ENCODE measurements at regions not wholly inside any gene's neighbourhood (a gene's known extent, or its start where the extent isn't known, plus 50 kb on each side); places are given as distances from the start of the nearest gene placed in this dataset.
"Not testable (repeated sequence)": the region's sequence is repeated elsewhere in the genome, so short reads cannot be mapped to it uniquely, and the experiment has no call there.

DNA sequence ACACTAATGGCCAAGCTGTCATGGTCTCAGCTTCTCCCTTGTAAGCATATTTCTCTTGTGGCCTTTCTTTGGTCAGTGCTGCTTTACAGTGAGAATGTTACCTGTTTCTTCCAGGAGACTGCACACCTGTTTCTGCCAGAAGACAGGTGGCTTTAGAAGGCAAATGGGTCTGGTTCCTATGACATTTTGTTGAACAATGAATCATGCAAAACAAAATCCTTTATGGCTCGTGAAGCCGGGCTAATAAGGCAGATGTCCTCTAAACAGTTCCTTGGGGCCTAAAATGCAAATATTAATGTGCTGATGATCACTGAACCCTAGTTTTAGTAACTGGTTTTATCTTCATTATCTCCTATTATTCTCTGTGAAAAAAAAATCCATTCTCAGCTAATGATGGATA is 927.6 kb downstream of the GALC start:
- FAIRE-seq (no peak), DNase-seq (ENCODE audit: low spot score) (no peak)

DNA sequence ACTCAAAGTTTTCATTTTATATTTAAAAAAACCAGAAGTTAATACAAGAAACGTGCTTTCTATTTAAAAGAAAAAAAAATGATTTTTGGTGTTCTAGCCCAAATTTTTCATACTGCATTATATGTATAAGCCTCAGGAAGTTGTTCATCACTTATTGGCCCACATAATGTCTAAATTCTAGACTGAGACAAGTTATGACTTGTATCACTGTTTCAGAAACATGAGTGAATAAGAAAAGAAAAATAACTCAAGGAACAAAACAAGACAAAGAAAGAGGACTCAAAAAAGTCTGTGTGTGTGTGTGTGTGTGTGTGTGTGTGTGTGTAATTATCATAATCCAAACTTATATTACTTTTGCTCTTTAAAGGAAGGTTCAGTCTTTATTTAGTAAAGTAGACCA is 929.8 kb downstream of the GALC start:
- DNase-seq (ENCODE audit: low spot score) (no peak), FAIRE-seq (no peak)

DNA sequence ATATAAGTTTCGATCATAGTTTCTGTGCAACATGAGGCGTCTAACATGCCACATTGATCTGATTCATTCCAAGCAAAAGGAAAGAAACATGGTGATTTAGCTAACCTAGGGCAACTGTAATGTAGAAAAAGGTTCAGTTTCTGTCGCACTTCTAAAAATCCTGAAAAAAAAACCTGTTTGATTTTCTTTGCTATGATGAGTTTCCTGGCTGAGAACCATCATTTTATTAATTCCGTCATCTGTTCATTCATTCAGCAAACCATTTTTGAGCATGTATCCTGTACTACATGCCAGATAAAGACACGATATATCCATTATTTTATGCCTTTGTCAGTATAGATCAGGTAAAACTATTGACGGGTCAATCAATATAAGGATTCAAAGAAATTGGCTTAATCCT is 932.6 kb downstream of the GALC start:
- no peak for FAIRE-seq

DNA sequence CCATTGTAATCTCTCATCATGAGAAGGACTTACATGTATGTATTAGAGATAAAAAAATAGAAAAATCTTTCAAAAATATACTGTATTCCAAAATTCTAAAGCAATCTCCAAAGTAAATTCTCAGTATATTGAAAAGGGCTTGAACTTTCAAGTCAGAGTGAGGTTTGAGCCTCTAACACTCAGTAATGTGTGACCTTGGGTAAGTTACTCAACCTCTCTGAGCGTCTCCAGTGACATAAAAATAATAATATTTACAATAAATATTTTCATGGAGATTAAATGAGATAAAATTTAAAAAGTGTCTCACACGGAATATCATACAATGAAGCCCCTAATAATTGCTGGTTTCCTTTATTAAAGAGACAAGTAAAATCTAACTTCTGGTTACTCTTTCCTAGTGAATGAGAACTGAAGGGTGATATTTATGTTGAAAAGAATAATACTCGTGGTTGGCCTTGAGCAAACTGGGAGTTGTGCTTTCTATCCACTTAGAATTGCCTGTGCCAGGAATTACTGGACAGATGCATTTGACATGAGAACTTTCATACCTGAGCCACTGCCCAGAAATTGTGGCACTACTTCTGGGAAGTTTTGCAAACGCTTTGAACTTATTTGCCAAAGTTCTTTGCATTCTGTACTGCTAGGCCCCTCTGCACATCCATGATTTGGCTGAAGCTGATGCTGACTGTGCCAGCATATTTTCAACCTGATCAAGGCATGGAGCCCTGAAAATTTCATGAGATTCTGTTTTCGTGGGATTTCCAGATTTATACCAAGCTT is 933.7 kb downstream of the GALC start:
- FAIRE-seq = no peak
- DNase-seq (ENCODE audit: low spot score) = no peak

More for the DNA sequence above, 932.6 kb downstream of the GALC start:
- no peak for DNase-seq (ENCODE audit: low spot score)

DNA sequence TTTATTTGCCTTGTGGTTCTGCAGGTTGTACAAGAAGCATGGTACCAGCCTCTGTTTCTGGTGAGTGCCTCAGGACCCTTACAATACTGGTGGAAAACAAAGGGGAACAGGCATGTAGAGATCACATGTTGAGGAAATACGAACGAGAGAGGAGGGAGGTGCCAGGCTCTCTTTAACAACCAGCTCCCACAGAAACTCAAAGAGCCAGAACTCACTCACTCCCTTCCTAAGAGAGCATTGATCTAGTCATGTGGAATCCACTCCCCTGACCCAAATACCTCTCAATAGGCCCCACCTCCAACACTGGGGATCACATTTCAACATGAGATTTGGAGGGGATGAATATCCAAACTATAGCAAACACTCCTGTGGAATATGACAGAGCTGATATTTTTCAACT is 938.0 kb downstream of the GALC start:
- no peak for DNase-seq (ENCODE audit: low spot score)
- no peak for FAIRE-seq

DNA sequence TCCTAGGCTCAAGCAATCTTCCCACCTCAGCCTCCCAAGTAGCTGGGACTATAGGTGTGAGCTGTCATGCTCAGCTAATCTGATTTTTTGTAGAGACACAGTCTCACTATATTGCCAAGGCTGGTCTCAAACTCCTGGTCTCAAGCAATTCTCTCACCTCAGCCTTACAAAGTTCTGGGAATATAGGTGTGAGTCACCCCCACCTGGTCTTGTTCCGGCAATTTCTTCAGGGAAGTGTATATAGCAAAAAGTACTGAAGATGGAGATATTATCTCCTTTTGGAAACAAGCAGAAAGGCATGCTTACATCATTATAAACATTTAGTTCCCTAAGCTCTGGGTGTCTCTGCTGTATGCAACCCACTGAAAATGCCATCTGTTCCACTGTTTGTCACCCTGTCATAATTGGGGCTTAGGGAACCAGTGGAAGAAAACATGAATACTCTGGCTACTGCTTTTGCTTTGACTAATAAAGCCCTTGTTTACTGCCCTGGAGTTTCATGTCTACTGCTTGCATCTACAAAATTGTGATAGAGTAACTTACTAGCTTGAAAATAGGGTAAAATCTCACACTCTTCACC is 940.2 kb downstream of the GALC start:
- FAIRE-seq (no peak), DNase-seq (ENCODE audit: low spot score) (no peak)

DNA sequence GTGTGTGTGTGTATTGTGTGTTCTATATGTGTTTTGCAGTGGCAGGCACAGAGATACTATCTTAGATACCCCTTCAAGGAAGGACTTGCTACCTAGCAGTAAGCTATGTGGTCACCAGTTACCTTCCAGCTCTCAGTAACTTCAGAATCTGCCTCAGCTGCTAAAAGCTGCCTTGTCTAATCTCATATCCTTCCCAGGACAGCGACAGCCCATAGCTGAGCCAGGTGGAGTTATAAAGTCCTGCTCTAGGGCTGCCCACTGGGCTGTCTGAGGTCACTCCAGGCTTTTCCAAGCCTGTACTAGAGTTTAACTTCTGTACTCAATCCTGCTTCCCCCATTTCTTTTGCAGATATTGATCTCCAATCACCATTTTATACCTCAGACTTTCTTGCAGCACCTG is 942.6 kb downstream of the GALC start:
- DNase-seq (ENCODE audit: low spot score) = no peak

DNA sequence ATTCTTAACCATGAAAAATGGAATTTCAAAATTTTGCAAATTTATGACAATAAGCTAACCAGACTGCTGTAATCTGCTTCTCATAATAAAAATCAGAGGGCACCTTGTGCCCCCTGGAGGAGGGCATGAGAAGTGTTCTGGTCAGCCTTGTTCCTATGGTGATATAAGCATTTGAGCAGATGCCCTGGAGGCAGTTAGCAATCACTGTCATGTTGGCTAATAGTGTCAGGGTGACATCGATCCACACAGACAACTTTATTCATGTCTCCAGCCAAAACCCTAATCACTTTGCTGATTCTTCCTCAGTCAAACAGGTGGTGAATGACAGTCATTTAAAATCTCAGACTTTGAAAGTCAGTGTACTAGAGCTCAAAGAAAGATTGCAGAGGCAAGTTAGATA is 943.0 kb downstream of the GALC start:
- FAIRE-seq (no peak), DNase-seq (ENCODE audit: low spot score) (no peak)

More for the DNA sequence above, 942.6 kb downstream of the GALC start:
- no peak for FAIRE-seq

DNA sequence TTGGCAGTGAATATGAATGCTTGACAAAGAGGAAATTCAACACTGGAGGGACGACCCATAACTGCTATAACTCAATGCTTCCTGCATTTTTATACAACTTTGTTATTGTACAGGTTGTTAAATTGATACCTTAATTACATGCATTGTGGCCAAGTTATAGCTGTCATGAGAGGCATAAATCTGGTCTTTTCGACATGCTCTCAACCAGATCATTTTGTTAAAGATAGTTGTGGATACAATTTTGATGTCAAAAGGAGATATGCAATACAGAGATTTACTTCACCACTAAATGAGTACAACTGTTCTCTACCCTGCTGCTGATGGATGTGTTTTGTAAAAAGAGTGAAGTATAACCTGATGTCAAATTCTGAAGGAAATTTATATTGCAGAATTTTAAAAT is 946.0 kb downstream of the GALC start:
- DNase-seq (ENCODE audit: low spot score) (no peak), FAIRE-seq (no peak)

DNA sequence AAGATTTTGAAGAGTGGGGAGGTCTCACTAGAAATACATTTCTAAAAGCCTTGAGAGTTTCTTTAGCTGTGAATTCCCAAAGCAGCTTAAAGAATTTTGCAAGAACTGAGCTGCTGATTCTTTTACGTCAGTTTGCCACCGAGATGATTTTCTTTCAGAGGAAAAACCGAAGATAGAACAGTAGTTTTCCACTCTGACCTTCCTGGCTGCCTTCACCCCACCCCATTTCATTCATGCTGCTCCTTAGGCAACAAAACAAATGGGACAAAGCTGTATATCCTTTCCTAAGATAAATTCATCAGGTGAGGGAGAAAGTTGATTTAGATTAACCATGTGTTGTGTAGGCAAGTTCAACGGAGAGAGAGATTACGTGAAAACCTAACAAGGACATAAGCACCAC is 947.0 kb downstream of the GALC start:
- no peak for DNase-seq (ENCODE audit: low spot score)
- no peak for FAIRE-seq

DNA sequence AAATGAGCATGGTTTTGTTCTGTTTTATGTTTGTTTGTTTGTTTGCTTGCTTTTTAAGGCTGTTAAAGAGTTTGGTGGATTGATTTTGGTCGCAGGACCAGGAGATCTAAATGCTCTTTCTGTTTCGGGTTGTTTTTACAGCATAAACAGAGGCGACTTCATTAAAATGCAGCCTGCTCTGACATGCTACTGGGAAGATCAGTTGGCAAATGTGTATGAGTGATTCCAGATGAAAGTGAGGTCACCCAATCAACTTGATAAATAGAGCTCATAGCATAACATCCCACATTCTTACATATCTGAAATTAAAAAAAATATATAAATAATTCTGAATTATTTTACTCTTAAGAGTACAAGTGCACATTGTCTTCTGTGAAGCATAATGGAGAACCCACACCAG is 947.7 kb downstream of the GALC start:
- DNase-seq (ENCODE audit: low spot score) (no peak), FAIRE-seq (no peak)

DNA sequence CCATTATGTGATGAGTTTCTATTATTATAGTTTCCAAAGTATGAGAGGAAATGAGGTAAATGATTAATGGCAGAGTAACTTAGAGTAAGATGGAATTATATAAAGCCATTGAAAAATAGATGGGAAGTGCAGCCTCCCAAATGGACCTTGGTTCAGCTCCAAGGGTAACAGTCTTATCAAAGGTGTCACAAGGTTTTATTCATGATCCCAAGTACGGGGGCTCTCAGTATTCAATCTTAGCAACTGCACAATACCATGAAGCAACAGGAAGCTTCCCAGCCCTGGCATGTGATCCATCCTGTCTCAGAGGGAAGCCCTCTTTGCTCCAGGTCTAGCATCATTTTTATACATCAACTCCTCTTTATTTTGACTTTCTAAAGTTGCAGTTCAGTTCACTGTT is 948.2 kb downstream of the GALC start:
- FAIRE-seq = no peak
- DNase-seq (ENCODE audit: low spot score) = no peak

DNA sequence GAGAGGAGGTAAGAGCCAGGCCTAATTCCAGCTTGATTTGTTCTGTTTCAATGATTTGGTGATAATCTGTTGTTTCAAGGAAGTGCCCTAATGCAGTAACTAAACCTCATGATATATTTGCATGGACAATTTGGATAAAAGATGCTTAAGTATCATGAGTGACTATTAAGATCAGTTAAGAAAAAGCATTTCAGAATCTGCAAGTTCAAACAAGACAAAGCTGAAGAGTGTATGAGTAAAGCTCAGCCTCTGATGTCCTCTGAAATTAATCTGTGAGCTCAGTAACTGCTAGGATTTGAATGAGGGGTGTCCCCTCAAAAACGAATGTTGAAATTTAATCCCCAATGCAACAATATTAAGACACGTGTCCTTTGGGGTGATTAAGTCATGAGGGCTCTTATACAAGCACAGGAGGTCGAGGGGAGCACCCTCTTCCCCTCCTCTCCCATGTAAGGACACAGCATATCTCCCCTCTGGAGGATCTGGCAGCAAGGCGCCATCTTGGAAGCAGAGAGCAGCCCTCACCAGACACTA is 949.2 kb downstream of the GALC start:
- no peak for FAIRE-seq
- DNase-seq (ENCODE audit: low spot score) = no peak

DNA sequence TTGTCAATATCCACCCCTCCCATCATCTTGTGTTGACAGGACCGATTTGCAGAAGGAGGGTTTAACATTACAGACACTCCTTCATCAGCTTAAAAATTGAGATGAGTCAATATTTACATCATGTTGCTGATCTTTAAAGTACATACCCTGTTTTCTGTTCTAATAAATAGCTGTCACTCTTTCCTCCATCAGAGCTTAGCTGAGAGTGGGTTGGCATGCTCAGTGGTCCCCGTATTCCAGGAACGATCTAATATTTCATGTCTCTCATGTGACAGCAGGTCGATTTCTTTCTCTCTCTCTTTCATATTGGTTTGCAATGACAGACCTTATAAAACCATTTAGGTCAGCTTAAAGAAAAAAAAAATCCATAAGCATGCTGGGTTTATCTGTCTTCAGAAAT is 950.6 kb downstream of the GALC start:
- no peak for DNase-seq (ENCODE audit: low spot score)
- no peak for FAIRE-seq

DNA sequence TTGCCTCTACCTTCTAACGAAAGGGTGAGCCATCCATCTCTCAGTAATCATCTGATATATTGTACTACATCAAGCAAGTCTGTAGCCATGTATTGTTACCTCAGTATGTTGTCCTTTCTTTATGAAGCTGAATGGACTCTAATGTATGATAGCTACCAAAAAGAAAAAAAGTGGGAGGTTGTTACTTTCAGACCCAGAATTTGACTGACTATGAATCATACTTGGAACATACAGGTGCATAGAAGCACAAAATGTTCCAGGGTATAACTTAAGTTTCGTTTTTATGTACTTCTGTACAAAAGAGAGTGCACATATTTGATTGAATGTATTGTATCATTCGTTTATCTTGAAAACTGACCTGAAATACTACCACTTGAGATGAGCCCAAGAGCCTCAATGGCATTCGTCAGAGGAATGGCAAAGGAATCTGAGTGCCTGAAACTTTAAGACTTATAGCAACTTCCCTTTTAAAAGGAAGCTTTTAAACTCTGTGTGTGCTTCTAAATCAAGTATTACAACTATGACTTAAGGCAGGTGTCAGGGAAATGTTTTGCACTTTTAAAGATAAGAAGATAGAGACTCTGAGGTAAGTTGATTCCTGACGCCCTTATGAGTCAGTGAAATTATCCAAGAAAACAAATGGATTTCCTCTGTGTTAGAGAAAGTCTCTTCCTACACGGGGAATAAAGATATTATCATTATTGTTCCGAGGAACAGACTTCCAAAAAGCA is 951.5 kb downstream of the GALC start:
- DNase-seq (ENCODE audit: low spot score) (no peak), FAIRE-seq (no peak)

DNA sequence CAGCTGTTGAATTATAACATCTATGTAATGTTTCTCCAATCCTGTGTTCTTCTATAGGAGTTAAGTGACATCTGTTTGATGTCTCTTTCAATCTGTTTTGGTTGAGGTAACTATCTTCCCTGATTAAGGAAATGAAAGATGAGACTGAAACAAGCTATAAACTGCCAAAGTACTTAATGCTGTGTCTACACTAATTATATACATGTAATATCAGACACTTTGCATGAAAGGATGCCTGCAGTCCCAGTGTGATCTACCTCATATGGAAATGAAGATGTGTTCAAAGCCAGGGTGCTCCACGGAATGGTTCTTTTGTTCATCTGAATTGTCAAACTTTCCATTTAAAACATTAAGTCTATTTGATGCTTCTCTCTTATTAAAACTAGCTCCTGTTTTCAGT is 958.3 kb downstream of the GALC start:
- FAIRE-seq (no peak), DNase-seq (ENCODE audit: low spot score) (no peak)

DNA sequence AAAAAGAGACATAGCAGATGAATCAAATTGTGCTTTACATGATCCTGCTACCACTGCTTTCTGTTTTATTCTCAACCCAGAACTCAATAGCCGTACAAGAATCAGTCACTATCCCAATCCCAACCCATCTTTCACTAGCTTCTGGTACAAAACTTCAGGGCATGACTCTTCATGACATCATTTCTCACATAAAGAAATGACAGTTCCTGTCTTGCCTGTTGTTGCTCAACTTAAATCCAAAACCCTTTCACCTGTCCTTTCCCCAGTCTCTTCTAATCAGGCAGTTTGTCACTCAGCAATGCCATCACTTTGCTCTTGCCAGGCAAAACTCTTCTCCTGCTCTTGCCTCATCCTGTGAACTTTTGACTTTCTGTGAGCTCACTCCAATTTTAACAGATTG is 962.8 kb downstream of the GALC start:
- FAIRE-seq (no peak), DNase-seq (ENCODE audit: low spot score) (no peak)

DNA sequence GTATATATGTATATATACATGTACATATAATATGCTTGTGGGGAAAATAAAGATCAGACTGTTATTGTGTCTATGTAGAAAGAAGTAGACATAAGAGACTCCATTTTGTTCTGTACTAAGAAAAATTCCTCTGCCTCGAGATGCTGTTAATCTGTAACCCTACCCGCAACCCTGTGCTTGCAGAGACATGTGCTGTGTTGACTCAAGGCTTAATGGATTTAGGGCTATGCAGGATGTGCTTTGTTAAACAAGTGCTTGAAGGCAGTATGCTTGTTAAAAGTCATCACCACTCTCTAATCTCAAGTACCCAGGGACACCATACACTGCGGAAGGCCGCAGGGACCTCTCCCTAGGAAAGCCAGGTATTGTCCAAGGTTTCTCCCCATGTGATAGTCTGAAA is 972.9 kb downstream of the GALC start:
- not testable (repeated sequence) for FAIRE-seq; DNase-seq (ENCODE audit: low spot score)

DNA sequence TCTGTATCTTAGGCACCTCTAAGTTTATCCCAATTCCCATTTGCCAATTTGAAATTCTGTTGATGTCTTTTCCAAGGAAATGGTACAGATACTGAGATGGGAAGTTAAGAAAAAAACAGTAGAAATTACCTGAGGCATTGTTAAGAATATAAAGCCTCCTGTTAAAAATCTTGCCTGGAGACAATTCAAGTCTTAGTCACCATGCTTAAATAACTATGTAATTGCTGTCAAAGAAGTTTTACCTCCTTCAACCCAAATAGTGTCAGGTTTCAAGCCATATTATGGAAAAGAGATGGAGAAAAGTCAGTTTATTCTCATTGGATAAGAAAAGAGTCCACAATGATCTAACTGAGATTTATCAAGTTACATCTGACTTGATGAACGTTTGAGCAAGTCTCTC is 974.7 kb downstream of the GALC start:
- DNase-seq (ENCODE audit: low spot score) (no peak), FAIRE-seq (no peak)

DNA sequence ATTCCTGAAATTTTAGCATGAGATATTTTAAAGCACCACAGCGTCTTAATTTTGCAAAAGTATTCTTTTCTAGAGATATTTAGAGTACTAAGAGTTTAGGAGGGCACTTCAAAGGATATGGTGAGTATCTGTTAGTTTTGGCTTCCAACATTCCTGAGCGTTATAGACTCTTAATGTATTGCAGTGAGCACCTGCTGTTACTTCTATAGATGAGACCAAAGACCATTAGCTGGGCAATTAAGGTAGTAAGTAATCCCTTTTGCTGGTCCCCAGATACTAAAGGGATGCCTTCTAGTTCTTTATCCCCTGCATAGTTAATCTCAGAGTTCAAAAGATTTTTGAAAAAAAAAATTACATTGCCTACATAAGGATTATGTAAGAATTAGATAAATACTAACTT is 975.6 kb downstream of the GALC start:
- DNase-seq (ENCODE audit: low spot score) = no peak
- no peak for FAIRE-seq

DNA sequence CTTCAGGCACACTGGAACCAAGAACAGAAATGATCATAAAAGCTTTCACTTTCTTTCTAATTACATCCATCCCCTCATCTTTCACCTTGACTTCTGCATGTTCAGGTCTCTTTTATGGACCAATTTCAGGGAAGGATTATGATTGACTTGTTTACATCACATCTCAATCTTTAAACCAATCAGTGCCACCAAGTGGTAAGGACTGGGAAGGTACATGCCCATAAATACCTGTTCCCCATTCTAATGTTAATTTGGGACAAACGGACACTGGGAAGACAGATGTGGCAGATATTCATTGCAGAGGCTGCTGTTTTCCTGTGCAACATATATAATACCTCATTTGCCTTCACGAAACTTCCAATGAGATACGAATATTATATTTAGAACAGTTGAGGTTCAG is 978.1 kb downstream of the GALC start:
- no peak for DNase-seq (ENCODE audit: low spot score)
- FAIRE-seq = no peak

DNA sequence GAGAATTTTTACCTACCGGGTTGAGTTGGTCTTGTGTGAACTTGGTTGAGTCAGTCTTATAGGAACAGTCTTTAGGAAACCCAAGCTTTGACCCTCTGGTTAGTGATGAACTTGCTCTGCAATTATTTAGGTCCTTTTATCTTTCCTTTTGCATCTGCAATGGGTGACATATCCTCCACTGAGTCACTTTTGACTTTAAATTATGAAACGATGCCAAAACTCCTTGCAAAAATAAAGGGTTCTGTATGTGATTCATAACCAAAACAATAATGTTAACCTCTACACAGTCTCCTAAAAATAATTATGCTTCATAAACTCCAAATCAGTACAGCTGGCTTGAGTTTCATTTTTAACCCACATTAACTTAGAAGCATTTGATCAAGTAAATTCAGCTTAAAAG is 979.4 kb downstream of the GALC start:
- FAIRE-seq (no peak), DNase-seq (ENCODE audit: low spot score) (peak; percentile 5)

DNA sequence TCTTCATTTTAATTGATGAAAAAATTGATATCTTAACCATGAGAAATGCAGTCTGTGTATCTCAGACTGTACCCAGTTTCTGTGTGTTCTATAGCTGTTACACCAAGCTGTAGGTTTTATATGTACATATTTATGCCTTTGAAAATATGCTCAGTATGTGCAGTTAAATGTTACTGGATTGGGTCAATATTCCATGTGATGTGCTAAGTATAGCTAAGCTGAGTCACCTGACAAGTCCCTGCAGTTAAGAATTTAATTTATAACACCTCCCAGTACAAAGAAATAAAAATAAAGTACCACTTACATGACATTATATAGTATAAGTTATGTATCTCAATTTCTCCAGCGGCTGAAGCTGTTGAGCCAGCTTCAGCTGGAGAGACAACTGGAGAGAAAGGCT is 984.0 kb downstream of the GALC start:
- FAIRE-seq (no peak), DNase-seq (ENCODE audit: low spot score) (no peak)
